NCI-H526 treated with DMSO at 0.1 percent for 48 hours (cell line): ENCODE measurements at regions not wholly inside any gene's neighbourhood (a gene's known extent, or its start where the extent isn't known, plus 50 kb on each side); places are given as distances from the start of the nearest gene placed in this dataset.

Experiments
- DNase-seq: peaks from one replicate; lab custom pipeline; 2025; lab: John Stamatoyannopoulos, UW

- no peak for DNase-seq
These were observed 65.9 kb upstream of the CPLX2 start for GRCh38 chr5:175805256-175806011.

- DNase-seq, result no peak
These were observed 62.7 kb upstream of the CPLX2 start for GRCh38 chr5:175808711-175809110.

- DNase-seq, result no peak
These were observed 61.8 kb upstream of the CPLX2 start for GRCh38 chr5:175809531-175810121.

GRCh38 chr5:175810457-175810856, 60.9 kb upstream of the CPLX2 start:
- no peak for DNase-seq

GRCh38 chr5:175811589-175811988, 59.8 kb upstream of the CPLX2 start:
- DNase-seq, result no peak

- DNase-seq, result no peak
These were observed 57.3 kb upstream of the CPLX2 start for GRCh38 chr5:175813943-175814630.

GRCh38 chr5:175814691-175815090, 56.7 kb upstream of the CPLX2 start:
- DNase-seq, result no peak

GRCh38 chr5:175815126-175815913, 56.1 kb upstream of the CPLX2 start:
- DNase-seq, result no peak

- no peak for DNase-seq
These were observed 55.0 kb upstream of the CPLX2 start for GRCh38 chr5:175816348-175816747.

GRCh38 chr5:175819090-175819425, 52.3 kb upstream of the CPLX2 start:
- DNase-seq, result no peak

- DNase-seq, result no peak
These were observed 51.1 kb upstream of the CPLX2 start for GRCh38 chr5:175820230-175820629.
